Stimulated activated naive CD8-positive, alpha-beta T cell treated with anti-CD3 and anti-CD28 coated beads, Interleukin-15, amount 100 ng/mL, for 72 hours (primary cell): ENCODE measurements at regions not wholly inside any gene's neighbourhood (a gene's known extent, or its start where the extent isn't known, plus 50 kb on each side); places are given as distances from the start of the nearest gene placed in this dataset.

ENCODE experiments used
- ATAC-seq: fragments of 150-1000 bp; cut with Tn5 transposase; 2 replicates; pipeline ENCODE4 v1.10.0; 2021; ENCODE audit warnings: mild to moderate bottlenecking, moderate library complexity
- DNase-seq, 2 donors: peaks; one replicate each; pipeline ENCODE4 v3.0.0; 2021 to 2022
- H3K27ac Mint-ChIP-seq, 2 donors: one replicate each; pipeline ENCODE4 v1.8.0; 2022; ENCODE audit warnings: mild to moderate bottlenecking in 2 of 2, mixed read lengths in 2 of 2, moderate library complexity in 2 of 2
- H3K27me3 Mint-ChIP-seq: one replicate; pipeline ENCODE4 v1.8.0; 2022; ENCODE audit warnings: mixed read lengths
- H3K4me1 Mint-ChIP-seq: one replicate; pipeline ENCODE4 v1.8.0; 2022; ENCODE audit warnings: mild to moderate bottlenecking, mixed read lengths
- H3K4me3 Mint-ChIP-seq, 2 donors: one replicate each; pipeline ENCODE4 v1.8.0; 2022; ENCODE audit warnings: mild to moderate bottlenecking in 2 of 2, mixed read lengths in 2 of 2, moderate library complexity in 1 of 2
- H3K9me3 Mint-ChIP-seq, 2 donors: one replicate each; pipeline ENCODE4 v1.8.0; 2022; ENCODE audit warnings: mixed read lengths in 2 of 2

DNA sequence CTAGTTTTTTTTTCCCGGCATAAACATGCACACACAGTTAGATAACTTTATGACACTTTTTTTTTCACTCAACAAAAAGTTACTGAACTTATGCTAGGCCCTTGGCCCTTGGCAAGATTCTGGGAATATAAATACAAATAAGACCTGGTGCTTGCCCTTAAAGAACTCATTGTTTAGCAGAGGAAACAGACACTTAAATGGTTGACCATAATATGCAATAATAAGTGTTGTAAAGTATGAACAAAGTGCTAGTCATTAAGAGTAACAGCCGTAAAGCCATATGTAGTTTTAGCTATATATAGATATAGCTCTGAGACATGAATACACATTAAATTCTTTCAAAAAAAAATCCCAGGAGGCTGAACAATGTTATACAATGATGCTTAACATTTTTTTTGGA lies 198.3 kb downstream of the CYYR1 start:
- Mint-ChIP-seq H3K9me3 (no peaks in the 10 kb centered on the region), H3K27me3 (no peaks in the 10 kb centered on the region), H3K4me1 (no peaks in the 10 kb centered on the region), H3K27ac (no peak overlapping the region), H3K4me3 (no peak overlapping the region)
- no peak for ATAC-seq
- no peak for DNase-seq

DNA sequence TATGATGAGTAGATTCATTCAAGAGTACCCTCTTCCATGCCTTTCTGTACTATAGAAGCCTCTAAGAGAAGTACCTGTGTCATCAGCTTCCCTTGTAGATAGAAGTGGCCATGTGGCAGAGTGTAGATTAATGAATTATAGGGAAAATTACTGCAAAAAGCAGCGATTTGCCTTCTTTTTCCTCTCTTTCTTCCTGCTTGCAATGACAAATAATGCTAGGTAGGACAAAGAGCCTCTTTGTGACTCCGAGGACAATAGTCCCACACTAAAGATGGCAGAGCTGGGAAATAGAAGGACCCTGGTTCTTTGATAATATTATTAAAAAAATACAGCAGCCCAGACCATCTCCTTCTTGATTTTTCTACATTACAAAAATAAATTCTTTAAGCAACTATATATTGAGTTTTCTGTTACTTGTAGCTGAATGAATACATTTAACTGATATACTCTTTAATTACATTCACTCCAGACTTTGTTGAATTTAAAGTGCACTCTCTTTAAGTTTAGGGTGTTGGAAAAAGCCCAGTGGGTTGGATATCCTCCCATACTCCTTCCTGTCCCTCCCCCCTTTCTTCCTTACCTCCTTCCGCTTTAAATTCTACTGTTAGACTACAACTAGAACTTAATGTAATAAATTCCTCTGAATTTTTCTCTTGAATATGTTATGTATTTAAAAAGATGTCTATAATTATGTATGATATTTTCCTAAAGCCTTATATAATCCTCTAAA lies 198.2 kb upstream of the APP start:
- Mint-ChIP-seq H3K4me1 (no peaks in the 10 kb centered on the region), H3K27me3 (no peaks in the 10 kb centered on the region), H3K9me3 (no peaks in the 10 kb centered on the region), H3K27ac (no peak overlapping the region), H3K4me3 (no peak overlapping the region)
- ATAC-seq (no peak), DNase-seq (no peak)

DNA sequence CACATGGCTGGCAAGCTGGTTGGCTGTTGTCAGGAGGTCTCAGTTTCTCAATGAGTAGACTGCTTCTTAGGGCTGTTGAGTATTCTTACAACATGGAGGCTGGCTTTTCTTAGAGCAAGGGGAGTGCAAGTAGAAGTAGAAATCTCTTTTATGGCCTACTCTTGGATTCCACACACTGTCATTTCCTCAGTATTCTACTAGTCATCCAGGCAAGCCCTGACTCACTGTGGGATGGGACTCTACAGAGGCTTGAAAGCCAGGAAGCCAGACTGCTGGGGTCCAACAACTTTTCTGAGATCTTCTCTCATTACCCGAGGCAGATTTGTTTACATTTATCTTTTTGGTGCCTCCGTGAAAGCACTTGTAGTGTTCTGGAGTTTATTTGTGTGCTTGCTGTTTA lies 196.2 kb upstream of the APP start:
- Mint-ChIP-seq H3K9me3 (no peaks in the 10 kb centered on the region), H3K4me3 (no peak overlapping the region), H3K27me3 (no peaks in the 10 kb centered on the region), H3K27ac (no peak overlapping the region), H3K4me1 (no peaks in the 10 kb centered on the region)
- no peak for DNase-seq
- ATAC-seq = no peak

DNA sequence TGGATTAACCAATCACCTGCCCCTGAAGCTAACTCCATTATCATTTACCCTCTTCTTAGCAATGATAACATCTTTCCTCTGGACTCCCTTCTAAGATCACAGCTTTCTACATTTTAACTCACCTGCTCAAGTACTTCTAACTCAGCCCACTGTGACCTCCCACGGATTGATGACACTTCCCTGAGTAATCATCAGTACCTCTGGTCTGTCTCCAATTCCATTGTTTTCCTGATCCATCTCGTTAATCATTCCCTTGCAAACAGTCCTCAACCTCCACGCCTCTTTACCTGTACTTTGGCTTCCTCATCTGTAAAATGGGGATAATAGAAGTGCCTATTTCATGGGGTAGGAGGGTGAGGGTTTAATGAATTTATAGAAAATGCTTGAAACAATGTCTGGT lies 195.3 kb upstream of the APP start:
- Mint-ChIP-seq H3K9me3 (no peaks in the 10 kb centered on the region), H3K27ac (no peak overlapping the region), H3K4me3 (no peak overlapping the region), H3K27me3 (no peaks in the 10 kb centered on the region), H3K4me1 (no peaks in the 10 kb centered on the region)
- no peak for DNase-seq
- no peak for ATAC-seq

DNA sequence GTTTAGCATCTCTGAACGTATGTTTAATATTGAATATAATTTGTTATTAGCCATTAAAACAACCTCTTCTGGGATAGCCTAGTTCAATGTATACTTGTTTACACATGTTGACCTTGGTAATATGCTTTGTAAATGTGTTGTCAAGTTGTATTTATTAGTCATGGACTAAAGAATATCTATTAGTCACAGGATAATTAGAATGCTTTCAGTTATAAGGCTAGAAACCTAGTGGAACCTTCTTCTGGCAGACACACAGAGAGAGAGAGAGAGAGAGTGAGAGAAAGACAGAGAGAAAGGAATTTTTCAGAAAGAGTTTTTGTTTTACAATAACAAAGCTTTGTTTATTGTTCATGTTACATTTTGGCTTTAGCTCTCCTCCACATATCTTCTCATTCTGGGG lies 181.1 kb upstream of the APP start:
- Mint-ChIP-seq H3K27ac (no peak overlapping the region), H3K4me1 (no peaks in the 10 kb centered on the region), H3K9me3 (peaks cover 0 to 5% of the 10 kb centered on the region in 2 donors), H3K4me3 (no peak overlapping the region), H3K27me3 (no peaks in the 10 kb centered on the region)
- no peak for DNase-seq
- no peak for ATAC-seq

DNA sequence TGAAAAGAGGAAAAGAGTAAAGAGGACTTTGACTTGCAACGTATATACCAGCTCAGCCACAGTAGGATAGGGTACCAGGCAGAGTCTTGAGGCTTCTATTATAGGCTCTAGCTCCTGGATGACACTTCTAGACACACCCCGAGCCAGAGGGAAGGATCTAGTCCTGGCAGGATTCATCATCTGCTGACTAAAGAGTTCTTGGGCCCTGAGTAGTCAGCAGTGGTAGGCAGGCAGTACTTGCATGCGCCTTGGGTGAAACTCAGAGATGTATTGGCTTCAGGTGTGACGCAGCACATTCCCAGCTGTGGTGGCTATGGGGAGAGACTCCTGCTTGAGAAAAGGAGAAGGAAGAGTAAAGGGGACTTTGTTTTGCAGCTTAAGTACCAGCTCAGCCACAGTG lies 162.3 kb upstream of the APP start:
- no peaks in the 10 kb centered on the region for H3K4me1 Mint-ChIP-seq
- H3K27me3 Mint-ChIP-seq = peaks cover 14% of the 10 kb centered on the region
- H3K4me3 Mint-ChIP-seq = no peak overlapping the region
- DNase-seq (no peak), ATAC-seq (no peak)
- peak overlapping the region in 1 of 2 donors; percentile 87 for H3K27ac Mint-ChIP-seq
- no peaks in the 10 kb centered on the region for H3K9me3 Mint-ChIP-seq

DNA sequence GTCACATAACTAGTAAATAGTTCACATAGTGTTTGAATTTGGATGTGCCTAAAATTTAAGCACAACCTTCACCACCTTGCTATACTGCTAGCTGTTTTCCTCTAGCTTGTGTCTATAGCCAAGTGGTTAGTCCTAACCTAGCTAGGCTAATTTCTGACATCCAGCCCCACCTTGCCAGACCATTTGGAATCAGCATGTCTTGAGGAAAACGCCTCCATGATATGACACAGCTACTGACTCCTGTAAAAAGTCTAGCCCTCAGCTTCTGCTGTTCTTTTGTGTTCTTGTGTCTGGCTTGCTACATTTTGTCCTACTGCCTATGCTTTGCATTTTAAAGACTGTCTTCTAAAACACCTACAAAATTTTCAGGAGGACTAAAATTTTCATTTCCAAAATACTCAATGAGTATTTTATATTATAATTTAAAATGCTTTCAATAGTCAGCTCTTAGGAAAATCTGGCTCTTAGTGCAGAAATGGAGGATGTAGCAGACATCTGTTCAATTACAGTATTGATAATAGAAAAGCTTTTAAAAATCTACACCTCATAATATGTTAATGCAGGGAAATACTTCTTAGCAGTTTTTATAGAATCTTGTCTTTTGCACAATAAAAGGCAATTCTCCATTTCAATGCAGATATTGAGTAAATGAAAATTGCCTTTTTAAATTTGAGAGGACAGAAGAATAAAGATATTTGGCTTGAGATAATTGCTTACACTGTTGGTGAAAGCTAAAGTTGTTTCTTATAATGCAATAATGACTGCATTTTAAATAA lies 160.8 kb upstream of the APP start:
- Mint-ChIP-seq H3K4me3 (no peak overlapping the region), H3K27ac (no peak overlapping the region), H3K27me3 (peaks cover 14% of the 10 kb centered on the region), H3K4me1 (no peaks in the 10 kb centered on the region), H3K9me3 (no peaks in the 10 kb centered on the region)
- DNase-seq (no peak), ATAC-seq (no peak)

DNA sequence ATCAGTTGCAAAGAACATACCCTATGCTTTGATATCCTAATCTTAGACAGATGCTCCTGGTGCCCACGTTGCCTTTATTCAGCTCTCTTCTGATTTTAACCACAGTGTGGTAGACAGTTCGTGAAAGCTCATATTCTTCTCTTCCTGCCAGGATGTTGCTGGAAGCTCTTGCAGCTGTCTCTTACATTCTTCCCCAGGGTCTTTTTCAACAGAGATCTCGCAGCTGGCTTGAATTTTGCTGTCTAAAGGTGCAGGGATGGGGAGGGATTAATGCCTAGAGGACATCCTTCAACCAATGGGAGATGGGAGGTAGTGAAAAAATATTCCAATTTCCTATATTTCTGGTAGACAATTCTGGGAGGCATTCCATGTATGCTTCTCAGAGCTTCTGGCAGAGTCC lies 150.0 kb upstream of the APP start:
- Mint-ChIP-seq H3K4me1 (no peaks in the 10 kb centered on the region), H3K27ac (no peak overlapping the region), H3K4me3 (no peak overlapping the region), H3K27me3 (no peaks in the 10 kb centered on the region), H3K9me3 (peaks cover 0 to 7% of the 10 kb centered on the region in 2 donors)
- DNase-seq (no peak), ATAC-seq (no peak)

DNA sequence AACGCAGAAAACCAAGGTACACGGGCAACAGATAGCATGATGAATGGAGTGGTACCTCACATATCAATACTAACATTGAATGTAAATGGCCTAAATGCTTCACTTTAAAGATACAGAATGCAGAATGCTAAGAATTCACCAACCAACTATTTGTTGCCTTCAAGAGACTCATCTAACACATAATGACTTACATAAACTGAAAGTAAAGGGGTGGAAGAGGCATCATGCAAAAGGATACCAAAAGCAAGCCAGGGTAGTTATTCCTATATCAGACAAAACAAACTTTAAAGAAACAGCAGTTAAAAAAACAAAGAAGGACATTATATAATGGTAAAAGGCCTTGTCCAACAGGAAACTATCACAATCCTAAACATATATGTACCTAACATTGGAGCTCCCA lies 137.1 kb upstream of the APP start:
- no peak overlapping the region for H3K27ac Mint-ChIP-seq
- peaks cover 8 to 13% of the 10 kb centered on the region in 2 donors for H3K9me3 Mint-ChIP-seq
- H3K4me1 Mint-ChIP-seq = peaks cover 22% of the 10 kb centered on the region
- ATAC-seq (no peak), DNase-seq (no peak)
- no peak overlapping the region for H3K4me3 Mint-ChIP-seq
- H3K27me3 Mint-ChIP-seq = peaks cover 11% of the 10 kb centered on the region

DNA sequence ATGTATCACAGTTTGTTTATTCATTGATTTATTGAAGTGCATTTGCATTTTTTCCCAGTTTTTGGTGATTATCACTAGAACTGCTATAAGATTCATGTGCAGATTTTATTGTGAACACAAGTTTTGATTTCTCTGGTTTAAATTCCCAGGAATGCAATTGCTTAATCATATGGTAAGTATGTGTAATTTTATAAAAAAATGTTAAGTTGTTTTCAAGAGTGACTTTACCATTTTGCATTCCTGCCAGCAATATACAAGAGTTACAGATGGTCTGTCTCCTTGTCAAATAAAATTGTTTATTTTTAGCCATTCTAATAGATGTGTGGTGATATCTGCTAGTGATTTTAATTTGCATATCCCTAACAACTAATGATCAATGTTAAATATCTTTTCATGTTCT lies 127.3 kb upstream of the APP start:
- no peak overlapping the region for H3K27ac Mint-ChIP-seq

DNA sequence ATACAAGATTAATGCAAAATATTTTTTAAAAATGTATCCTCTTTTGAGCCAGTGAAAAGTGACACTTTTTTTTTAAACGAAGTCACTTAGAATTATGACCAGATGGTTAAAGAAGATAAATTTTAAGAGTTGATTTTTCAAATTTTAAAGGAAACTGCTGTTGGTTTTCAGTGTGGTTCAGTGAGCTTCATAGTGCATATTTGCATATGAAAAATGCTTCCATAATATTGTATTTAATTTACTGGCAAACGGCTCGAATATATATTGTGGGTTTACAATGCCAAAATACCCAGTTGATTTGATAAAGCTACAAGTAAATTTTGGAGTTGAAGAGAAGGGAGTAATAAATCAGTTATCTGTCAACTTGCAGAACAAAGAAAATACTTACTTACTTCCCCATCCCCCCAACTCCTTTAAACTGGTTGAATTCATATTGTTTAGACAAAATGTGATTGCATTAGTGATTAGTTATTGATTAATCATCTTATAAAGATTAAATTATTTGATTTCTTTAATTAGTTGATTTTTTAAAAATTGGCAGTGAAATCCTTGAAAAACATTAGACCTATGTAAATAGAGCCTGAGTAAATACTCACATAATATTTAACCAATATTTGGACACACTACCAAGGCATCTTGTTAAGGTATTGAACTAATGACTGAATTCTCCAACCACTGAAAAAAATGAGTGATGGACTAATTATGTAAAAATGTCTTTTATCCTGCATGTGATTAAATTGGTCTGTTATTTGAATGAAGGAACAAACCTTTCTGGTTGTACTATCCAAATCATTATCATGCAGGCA lies 122.8 kb upstream of the APP start:
- ATAC-seq = no peak
- Mint-ChIP-seq H3K27me3 (no peaks in the 10 kb centered on the region), H3K4me1 (no peaks in the 10 kb centered on the region), H3K9me3 (peaks cover 10 to 15% of the 10 kb centered on the region in 2 donors), H3K27ac (no peak overlapping the region), H3K4me3 (no peak overlapping the region)
- no peak for DNase-seq

More for the DNA sequence above, 127.3 kb upstream of the APP start:
- ATAC-seq (no peak), DNase-seq (no peak)
- H3K4me3 Mint-ChIP-seq = no peak overlapping the region
- H3K9me3 Mint-ChIP-seq = peaks cover 18 to 29% of the 10 kb centered on the region in 2 donors
- H3K27me3 Mint-ChIP-seq = peaks cover 7% of the 10 kb centered on the region
- no peaks in the 10 kb centered on the region for H3K4me1 Mint-ChIP-seq

DNA sequence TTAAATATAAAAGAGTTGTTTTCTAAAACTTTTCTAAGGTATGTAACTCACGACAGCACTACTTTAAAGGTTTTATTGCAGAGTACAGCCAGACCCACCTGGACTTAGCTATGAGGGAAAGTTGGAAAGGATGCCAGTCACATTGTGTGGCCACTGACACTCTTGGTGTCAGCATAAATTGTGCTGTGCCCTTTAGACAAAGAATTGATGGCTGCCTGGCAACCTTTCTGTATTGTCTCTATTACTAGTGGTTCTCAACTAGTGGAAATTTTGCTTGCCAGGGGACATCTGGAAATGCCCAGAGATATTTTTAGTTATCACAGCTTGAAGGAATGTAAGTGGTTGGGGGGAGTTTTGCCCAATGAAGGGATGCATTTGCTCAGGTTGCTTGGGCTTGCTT lies 117.5 kb upstream of the APP start:
- no peak for DNase-seq
- no peaks in the 10 kb centered on the region for H3K4me1 Mint-ChIP-seq
- H3K27ac Mint-ChIP-seq = no peak overlapping the region

DNA sequence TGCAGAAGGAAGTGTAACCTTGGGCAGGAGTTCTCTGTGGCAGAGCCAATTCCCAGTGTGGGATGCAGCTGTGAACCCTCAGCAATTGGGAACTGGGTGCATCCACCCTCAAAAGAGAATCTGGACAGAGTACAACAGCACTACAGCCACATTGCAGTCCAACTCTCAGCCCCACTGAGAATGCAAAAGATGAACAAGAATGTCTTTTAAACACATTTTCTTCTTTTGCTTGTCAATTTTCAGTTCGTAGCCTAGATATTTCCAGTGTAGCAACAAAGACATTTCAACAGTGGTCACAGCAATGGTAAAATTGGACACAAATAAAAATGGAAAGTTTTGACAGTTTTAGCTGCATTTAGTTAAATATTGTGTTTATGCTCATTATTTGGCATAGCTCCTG lies 114.0 kb upstream of the APP start:
- Mint-ChIP-seq H3K27me3 (no peaks in the 10 kb centered on the region), H3K4me1 (no peaks in the 10 kb centered on the region), H3K27ac (no peak overlapping the region), H3K9me3 (no peaks in the 10 kb centered on the region), H3K4me3 (no peak overlapping the region)
- ATAC-seq = no peak
- DNase-seq = no peak

More for the DNA sequence above, 117.5 kb upstream of the APP start:
- no peak for ATAC-seq
- Mint-ChIP-seq H3K27me3 (no peaks in the 10 kb centered on the region), H3K4me3 (no peak overlapping the region), H3K9me3 (no peaks in the 10 kb centered on the region)

DNA sequence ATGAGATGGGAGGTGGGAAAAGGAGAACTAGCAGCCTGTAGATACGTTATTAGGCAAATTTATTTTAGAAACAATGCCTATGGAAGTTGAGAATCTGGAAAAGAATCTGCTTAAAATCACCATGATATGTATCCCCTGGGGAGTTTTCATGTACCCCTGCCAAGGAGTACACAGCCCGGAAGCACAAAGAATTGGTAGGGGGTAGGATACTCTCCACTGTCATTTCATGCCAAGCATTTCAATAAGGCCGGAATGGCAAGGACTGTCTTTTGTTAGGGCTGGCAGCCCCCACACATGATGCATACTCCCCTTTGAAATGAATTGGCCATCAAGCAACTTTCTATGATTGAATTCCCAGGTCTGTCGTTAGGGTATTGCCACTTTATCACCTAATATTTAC lies 111.5 kb upstream of the APP start:
- no peaks in the 10 kb centered on the region for H3K27me3 Mint-ChIP-seq
- H3K9me3 Mint-ChIP-seq = no peaks in the 10 kb centered on the region
- no peak overlapping the region for H3K4me3 Mint-ChIP-seq
- ATAC-seq = no peak
- no peaks in the 10 kb centered on the region for H3K4me1 Mint-ChIP-seq
- DNase-seq = no peak
- H3K27ac Mint-ChIP-seq = no peak overlapping the region

DNA sequence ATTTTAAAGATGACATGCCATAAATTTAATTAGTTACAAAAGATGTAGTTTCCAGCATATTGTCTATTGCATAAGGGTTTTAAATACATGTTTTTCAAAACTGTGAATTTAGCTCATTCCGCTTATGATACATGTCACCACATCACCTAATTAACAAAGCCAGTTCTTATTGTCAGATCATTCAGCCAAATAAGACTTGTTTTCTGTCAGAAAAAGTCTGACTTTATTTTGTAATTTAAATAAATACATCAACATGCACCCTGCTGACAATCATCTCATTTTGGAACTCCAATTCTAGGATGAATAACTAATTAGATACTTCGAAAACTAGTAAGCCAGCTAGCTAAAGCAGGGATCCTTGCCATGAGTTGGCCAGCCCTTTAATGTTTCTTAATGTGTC lies 110.9 kb upstream of the APP start:
- H3K4me1 Mint-ChIP-seq = no peaks in the 10 kb centered on the region
- ATAC-seq (no peak), DNase-seq (no peak)
- H3K27ac Mint-ChIP-seq = no peak overlapping the region
- no peak overlapping the region for H3K4me3 Mint-ChIP-seq
- no peaks in the 10 kb centered on the region for H3K9me3 Mint-ChIP-seq
- no peaks in the 10 kb centered on the region for H3K27me3 Mint-ChIP-seq

DNA sequence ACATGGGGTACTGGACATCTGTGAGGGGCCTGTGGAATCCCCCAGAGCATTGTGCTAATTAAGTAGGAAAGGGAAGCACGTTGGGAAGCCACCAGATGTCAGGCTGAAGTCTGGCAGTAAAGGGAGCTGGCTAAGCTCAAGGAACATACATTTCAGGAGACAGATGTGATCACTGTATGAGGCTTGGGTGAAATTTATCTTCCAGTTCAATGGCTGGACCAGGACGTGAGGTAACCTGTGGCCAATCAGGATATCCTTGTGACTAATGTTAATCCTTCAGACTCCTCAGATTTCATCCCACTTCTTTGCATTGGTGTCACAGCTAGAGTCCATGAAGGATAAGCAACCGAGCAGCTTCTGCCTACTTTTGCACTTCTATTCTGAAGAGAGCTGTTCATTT lies 110.2 kb upstream of the APP start:
- peaks cover 0 to 2% of the 10 kb centered on the region in 2 donors for H3K9me3 Mint-ChIP-seq
- no peak overlapping the region for H3K27ac Mint-ChIP-seq
- no peak for ATAC-seq
- H3K4me3 Mint-ChIP-seq = no peak overlapping the region
- DNase-seq = no peak
- no peaks in the 10 kb centered on the region for H3K4me1 Mint-ChIP-seq
- H3K27me3 Mint-ChIP-seq = no peaks in the 10 kb centered on the region
